Upper lobe of left lung (tissue), 6 donors: ENCODE measurements at regions not wholly inside any gene's neighbourhood (a gene's known extent, or its start where the extent isn't known, plus 50 kb on each side); places are given as distances from the start of the nearest gene placed in this dataset.

Source experiments
- ATAC-seq, 2 donors: fragments of 200-7000 bp; cut with Tn5 transposase; one replicate each; pipeline ENCODE4 v1.9.1; 2022; ENCODE audit warnings: mild to moderate bottlenecking in 2 of 2, moderate library complexity in 2 of 2; ENCODE audit not compliant: low FRiP score in 2 of 2
- DNase-seq, 2 donors: peaks; one replicate each; pipeline ENCODE4 v3.0.0-alpha.2; 2019 to 2020
- H3K27ac ChIP-seq, 4 donors: fragments of 200-600 bp; sonication (generic); one replicate each; pipeline ENCODE4 v1.5.1; 2016 to 2019
- H3K27me3 ChIP-seq, 4 donors: fragments of 200-600 bp; sonication (generic); one replicate each; pipeline ENCODE4 v1.5.1; 2017 to 2019
- H3K36me3 ChIP-seq, 4 donors: fragments of 200-600 bp; sonication (generic); one replicate each; pipeline ENCODE4 v1.5.1; 2016 to 2019
- H3K4me1 ChIP-seq, 4 donors: fragments of 200-600 bp; sonication (generic); one replicate each; pipeline ENCODE4 v1.5.1; 2018 to 2019
- H3K4me3 ChIP-seq, 4 donors: fragments of 200-600 bp; sonication (generic); one replicate each; pipeline ENCODE4 v1.5.1; 2017 to 2019; ENCODE audit warnings: mild to moderate bottlenecking in 2 of 4, moderate library complexity in 1 of 4
- H3K9me3 ChIP-seq, 4 donors: fragments of 200-600 bp; sonication (generic); one replicate each; pipeline ENCODE4 v1.5.1; 2018 to 2019
- CTCF ChIP-seq, 6 experiments: fragments of 450-650 bp in 4 of 6; fragments of 200-600 bp in 2 of 6; sonication (generic) in 2 of 6; IDR thresholded peaks; one replicate each; pipeline ENCODE4 v1.5.1; 2016 to 2019; ENCODE audit warnings: antibody characterized with exemption in 6 of 6
- EP300 ChIP-seq, 4 donors: sonication (generic); formaldehyde crosslinking; IDR thresholded peaks; one replicate each; pipeline ENCODE4 v1.5.1; 2017; ENCODE audit warnings: antibody characterized with exemption in 4 of 4, control low read depth in 2 of 4
- POLR2A ChIP-seq, 4 donors: fragments of 450-650 bp; IDR thresholded peaks; one replicate each; pipeline ENCODE4 v1.5.1; 2016 to 2017; ENCODE audit warnings: antibody characterized with exemption in 4 of 4, mild to moderate bottlenecking in 2 of 4
- POLR2AphosphoS5 ChIP-seq, 2 donors: sonication (generic); formaldehyde crosslinking; IDR thresholded peaks; one replicate each; pipeline ENCODE4 v1.5.1; 2017; ENCODE audit warnings: antibody characterized with exemption in 2 of 2
- WGBS, 2 donors: methylation state at CpG; one replicate each; pipeline ENCODE4 v1.1.5; 2017 to 2018; 5-methylcytosine and 5-hydroxymethylcytosine counted together
- donor health status: DM: no; HTN: no; CAD: no; lungs with moderate emphysema.
- donor health status: DM: no; HTN: yes; CAD: no; lungs with severe emphysema.

- Histone ChIP-seq H3K9me3 (peaks cover 0 to 5% (median 0%) of the 10 kb centered on the region in 4 donors), H3K4me3 (no peak overlapping the region), H3K36me3 (no peaks in the 10 kb centered on the region), H3K27me3 (no peaks in the 10 kb centered on the region), H3K4me1 (no peaks in the 10 kb centered on the region), H3K27ac (no peak overlapping the region)
- TF ChIP-seq EP300 (IDR thresholded peaks at IDR 0.05) (no peak), POLR2A (IDR thresholded peaks at IDR 0.05) (no peak), CTCF (IDR thresholded peaks at IDR 0.05) (no peak), POLR2AphosphoS5 (IDR thresholded peaks at IDR 0.05) (no peak)
- no peak for ATAC-seq
- 75 to 88% methylated on average over 2 of the region's 2 CpGs for WGBS, 2 donors
- no peak for DNase-seq
Measured at GRCh38 chr2:57160976-57161375, 885.6 kb upstream of the VRK2 start.

GRCh38 chr2:57177176-57177575 is 869.4 kb upstream of the VRK2 start:
- ATAC-seq = no peak
- 67 to 73% methylated on average over 1 of the region's 1 CpG for WGBS, 2 donors
- no peak for DNase-seq
- Histone ChIP-seq H3K36me3 (no peaks in the 10 kb centered on the region), H3K9me3 (no peaks in the 10 kb centered on the region), H3K4me3 (no peak overlapping the region), H3K27ac (no peak overlapping the region), H3K27me3 (no peaks in the 10 kb centered on the region), H3K4me1 (no peaks in the 10 kb centered on the region)
- no peak for TF ChIP-seq POLR2AphosphoS5 (IDR thresholded peaks at IDR 0.05)
- TF ChIP-seq EP300 (IDR thresholded peaks at IDR 0.05) = no peak

GRCh38 chr2:57180042-57180567 is 866.5 kb upstream of the VRK2 start:
- DNase-seq = no peak
- 71 to 74% methylated on average over 4 of the region's 4 CpGs for WGBS, 2 donors

GRCh38 chr2:57180678-57181077 is 865.9 kb upstream of the VRK2 start:
- TF ChIP-seq POLR2AphosphoS5 (IDR thresholded peaks at IDR 0.05) = no peak
- TF ChIP-seq POLR2A (IDR thresholded peaks at IDR 0.05) = no peak
- no peak for ATAC-seq
- H3K36me3 ChIP-seq = no peaks in the 10 kb centered on the region
- no peaks in the 10 kb centered on the region for H3K4me1 ChIP-seq
- no peaks in the 10 kb centered on the region for H3K27me3 ChIP-seq
- no peak for DNase-seq
- no peak overlapping the region for H3K27ac ChIP-seq
- no peak overlapping the region for H3K4me3 ChIP-seq
- H3K9me3 ChIP-seq = no peaks in the 10 kb centered on the region

More at GRCh38 chr2:57180042-57180567, 866.5 kb upstream of the VRK2 start:
- no peak for TF ChIP-seq EP300 (IDR thresholded peaks at IDR 0.05)
- no peak for TF ChIP-seq POLR2A (IDR thresholded peaks at IDR 0.05)
- no peak for TF ChIP-seq POLR2AphosphoS5 (IDR thresholded peaks at IDR 0.05)
- TF ChIP-seq CTCF (IDR thresholded peaks at IDR 0.05) = no peak
- no peaks in the 10 kb centered on the region for H3K27me3 ChIP-seq
- H3K27ac ChIP-seq = no peak overlapping the region
- no peak for ATAC-seq
- no peaks in the 10 kb centered on the region for H3K4me1 ChIP-seq
- H3K9me3 ChIP-seq = no peaks in the 10 kb centered on the region
- H3K4me3 ChIP-seq = no peak overlapping the region
- H3K36me3 ChIP-seq = no peaks in the 10 kb centered on the region

GRCh38 chr2:57181315-57182038 is 865.1 kb upstream of the VRK2 start:
- no peak for DNase-seq

More at GRCh38 chr2:57181315-57182038, 865.1 kb upstream of the VRK2 start:
- 17 to 26% methylated on average over 1 of the region's 1 CpG for WGBS, 2 donors
- no peaks in the 10 kb centered on the region for H3K36me3 ChIP-seq
- no peak overlapping the region for H3K27ac ChIP-seq
- TF ChIP-seq EP300 (IDR thresholded peaks at IDR 0.05) (no peak), CTCF (IDR thresholded peaks at IDR 0.05) (no peak), POLR2A (IDR thresholded peaks at IDR 0.05) (no peak), POLR2AphosphoS5 (IDR thresholded peaks at IDR 0.05) (no peak)
- H3K4me3 ChIP-seq = no peak overlapping the region
- no peak for ATAC-seq
- no peaks in the 10 kb centered on the region for H3K9me3 ChIP-seq
- H3K27me3 ChIP-seq = no peaks in the 10 kb centered on the region
- H3K4me1 ChIP-seq = no peaks in the 10 kb centered on the region
